IMR-90 (cell line): ENCODE measurements at regions not wholly inside any gene's neighbourhood (a gene's known extent, or its start where the extent isn't known, plus 50 kb on each side); places are given as distances from the start of the nearest gene placed in this dataset.

Experiments
- ATAC-seq: fragments of 200-7000 bp; cut with Tn5 transposase; 2 replicates; pipeline ENCODE4 v1.9.1; 2020; ENCODE audit warnings: low read depth, mild to moderate bottlenecking, moderate library complexity
- BruUV-seq: library from RNA; stranded (reverse); fragments of 400-500 nt; replicated peaks from 2 replicates; lab custom pipeline; 2021; lab: Mats Ljungman, UMichigan
- CTCF ChIA-PET: fragments of 300-600 bp; formaldehyde crosslinking; extraction: SDS; loops from one replicate; lab custom pipeline; 2021; ENCODE audit warnings: antibody characterized with exemption; lab: Yijun Ruan, JAX
- POLR2A ChIA-PET: fragments of 300-600 bp; sonication (Branson Sonifier 250); formaldehyde crosslinking; loops from one replicate; lab custom pipeline; 2022; ENCODE audit warnings: antibody characterized with exemption; ENCODE audit not compliant: unreplicated experiment; lab: Charles Lee
- DNase-seq: peaks from one replicate; pipeline ENCODE4 v3.0.0; 2013
- H2AFZ ChIP-seq: replicated peaks from 2 replicates; pipeline ENCODE3; 2013; ENCODE audit warnings: low read length, mild to moderate bottlenecking; ENCODE audit not compliant: poor library complexity
- H2AK5ac ChIP-seq: 2 replicates; pipeline ENCODE4 v1.6.1; 2013; ENCODE audit warnings: low read depth, low read length, inconsistent platforms
- H2AK9ac ChIP-seq: replicated peaks from 2 replicates; pipeline ENCODE3; 2013; ENCODE audit warnings: mild to moderate bottlenecking, low read depth, low read length, moderate library complexity; ENCODE audit not compliant: poor library complexity
- H2BK120ac ChIP-seq: 2 replicates; pipeline ENCODE4 v1.6.1; 2013; ENCODE audit warnings: low read depth, low read length, inconsistent platforms
- H2BK15ac ChIP-seq: 3 replicates; pipeline ENCODE4 v1.6.1; 2013; ENCODE audit warnings: low read depth, low read length, inconsistent platforms
- H2BK20ac ChIP-seq: 2 replicates; pipeline ENCODE4 v1.6.1; 2013; ENCODE audit warnings: low read depth, mild to moderate bottlenecking, inconsistent platforms, low read length, moderate library complexity
- H2BK5ac ChIP-seq: 2 replicates; pipeline ENCODE4 v1.6.1; 2013; ENCODE audit warnings: mild to moderate bottlenecking, low read depth, low read length, inconsistent platforms; ENCODE audit not compliant: poor library complexity, severe bottlenecking
- H3K14ac ChIP-seq: replicated peaks from 2 replicates; pipeline ENCODE4 v1.6.1; 2013; ENCODE audit warnings: low read depth, low read length, inconsistent platforms
- H3K18ac ChIP-seq: 2 replicates; pipeline ENCODE4 v1.6.1; 2013; ENCODE audit warnings: low read depth, low read length, control low read depth
- H3K23ac ChIP-seq: 2 replicates; pipeline ENCODE4 v1.6.1; 2013; ENCODE audit warnings: low read depth, low read length, inconsistent platforms
- H3K27ac ChIP-seq: 2 replicates; pipeline ENCODE4 v1.5.1; 2013; ENCODE audit warnings: mild to moderate bottlenecking, control low read depth, low read length; ENCODE audit not compliant: insufficient read depth
- H3K27me3 ChIP-seq: 2 replicates; pipeline ENCODE4 v1.6.1; 2013; ENCODE audit warnings: low read length; ENCODE audit not compliant: control insufficient read depth, insufficient read depth
- H3K36me3 ChIP-seq: 2 replicates; pipeline ENCODE4 v1.6.1; 2013; ENCODE audit warnings: low read length, mixed read lengths; ENCODE audit not compliant: control insufficient read depth, insufficient read depth
- H3K4ac ChIP-seq: 2 replicates; pipeline ENCODE4 v1.6.1; 2013; ENCODE audit warnings: low read depth, low read length, inconsistent platforms
- H3K4me1 ChIP-seq: 2 replicates; pipeline ENCODE4 v1.6.1; 2013; ENCODE audit warnings: low read length, mixed read lengths; ENCODE audit not compliant: control insufficient read depth, insufficient read depth
- H3K4me2 ChIP-seq: 2 replicates; pipeline ENCODE4 v1.6.1; 2013; ENCODE audit warnings: low read depth, mild to moderate bottlenecking, control low read depth, low read length, moderate library complexity
- H3K4me3 ChIP-seq: 2 replicates; pipeline ENCODE4 v1.5.1; 2013; ENCODE audit warnings: low read depth, mild to moderate bottlenecking, control low read depth, low read length, moderate library complexity; ENCODE audit not compliant: insufficient read depth
- H3K56ac ChIP-seq: 2 replicates; pipeline ENCODE4 v1.6.1; 2013; ENCODE audit warnings: low read length, inconsistent platforms; ENCODE audit not compliant: insufficient read depth; ENCODE audit errors: extremely low read depth
- H3K79me1 ChIP-seq, 2 experiments: 2 replicates each; pipeline ENCODE4 v1.6.1; 2013; ENCODE audit warnings: low read length in 2 of 2, inconsistent platforms in 1 of 2, low read depth in 1 of 2
- H3K9ac ChIP-seq: 2 replicates; pipeline ENCODE4 v1.6.1; 2013; ENCODE audit warnings: low read depth, low read length, control low read depth
- H3K9me1 ChIP-seq: 2 replicates; pipeline ENCODE4 v1.6.1; 2013; ENCODE audit warnings: low read length, inconsistent platforms; ENCODE audit not compliant: insufficient read depth
- H3K9me3 ChIP-seq: 2 replicates; pipeline ENCODE4 v1.6.1; 2013; ENCODE audit warnings: low read length; ENCODE audit not compliant: control insufficient read depth, insufficient read depth
- H4K20me1 ChIP-seq: 2 replicates; pipeline ENCODE4 v1.6.1; 2013; ENCODE audit warnings: low read length, inconsistent platforms; ENCODE audit not compliant: insufficient read depth
- H4K5ac ChIP-seq: 2 replicates; pipeline ENCODE4 v1.6.1; 2013; ENCODE audit warnings: mild to moderate bottlenecking, low read depth, low read length, control low read depth
- H4K8ac ChIP-seq, 2 experiments: 2 replicates each; pipeline ENCODE4 v1.6.1; 2013; ENCODE audit warnings: low read depth in 2 of 2, low read length in 2 of 2, control low read depth in 1 of 2, inconsistent platforms in 1 of 2
- H4K91ac ChIP-seq: 2 replicates; pipeline ENCODE4 v1.6.1; 2013; ENCODE audit warnings: low read depth, low read length, inconsistent platforms; ENCODE audit not compliant: insufficient read depth
- BHLHE40 ChIP-seq: fragments of 150-350 bp; IDR thresholded peaks from 2 replicates; pipeline ENCODE4 v1.6.1; 2016; ENCODE audit warnings: mild to moderate bottlenecking, low read depth, low read length
- CEBPB ChIP-seq: IDR thresholded peaks from 2 replicates; pipeline ENCODE4 v1.6.1; 2012; ENCODE audit warnings: low read depth, low read length, improper control_type of control experiment
- CHD1 ChIP-seq: IDR thresholded peaks from 2 replicates; pipeline ENCODE4 v1.6.1; 2012; ENCODE audit warnings: low read depth, low read length, improper control_type of control experiment
- CTCF ChIP-seq: conservative IDR thresholded peaks from 2 replicates; pipeline ENCODE4 v1.5.1; 2012; ENCODE audit warnings: mild to moderate bottlenecking, low read depth, low read length, improper control_type of control experiment
- ELK1 ChIP-seq: fragments of 150-350 bp; IDR thresholded peaks from 2 replicates; pipeline ENCODE4 v1.6.1; 2016; ENCODE audit warnings: low read depth, mild to moderate bottlenecking, low read length, moderate library complexity, borderline replicate concordance
- FOS ChIP-seq: fragments of 150-350 bp; IDR thresholded peaks from 2 replicates; pipeline ENCODE4 v1.6.1; 2016; ENCODE audit warnings: low read depth, low read length
- MAFK ChIP-seq: IDR thresholded peaks from 2 replicates; pipeline ENCODE4 v1.6.1; 2012; ENCODE audit warnings: low read depth, low read length, improper control_type of control experiment
- MAZ ChIP-seq: IDR thresholded peaks from 2 replicates; pipeline ENCODE4 v1.6.1; 2012; ENCODE audit warnings: low read depth, mild to moderate bottlenecking, low read length, improper control_type of control experiment, moderate library complexity, borderline replicate concordance
- MXI1 ChIP-seq: IDR thresholded peaks from 2 replicates; pipeline ENCODE4 v1.6.1; 2012; ENCODE audit warnings: low read depth, mild to moderate bottlenecking, low read length, moderate library complexity, borderline replicate concordance
- NFE2L2 ChIP-seq: fragments of 150-350 bp; IDR thresholded peaks from 2 replicates; pipeline ENCODE4 v1.6.1; 2016; ENCODE audit warnings: low read depth, mild to moderate bottlenecking, low read length
- POLR2A ChIP-seq: IDR thresholded peaks from 2 replicates; pipeline ENCODE4 v1.6.1; 2012; ENCODE audit warnings: mild to moderate bottlenecking, low read depth, low read length
- RAD21 ChIP-seq: IDR thresholded peaks from 2 replicates; pipeline ENCODE4 v1.6.1; 2012; ENCODE audit warnings: low read length, improper control_type of control experiment
- RCOR1 ChIP-seq: IDR thresholded peaks from 2 replicates; pipeline ENCODE4 v1.6.1; 2012; ENCODE audit warnings: mild to moderate bottlenecking, low read length, improper control_type of control experiment; ENCODE audit not compliant: insufficient replicate concordance
- RFX5 ChIP-seq: IDR thresholded peaks from 2 replicates; pipeline ENCODE4 v1.8.0; 2012; ENCODE audit warnings: low read depth, mild to moderate bottlenecking, low read length, moderate library complexity
- USF2 ChIP-seq: fragments of 150-350 bp; IDR thresholded peaks from 2 replicates; pipeline ENCODE4 v1.6.1; 2017; ENCODE audit warnings: mild to moderate bottlenecking, antibody characterized with exemption, low read length, low read depth
- WGBS, 2 experiments: methylation state at CpG; one replicate each; pipeline versions ENCODE4 v1.1.5 to v1.1.7; 2013; ENCODE audit warnings: missing lambda C conversion rate in 2 of 2; ENCODE audit not compliant: insufficient read length in 1 of 2; ENCODE audit errors: extremely low coverage in 2 of 2; 5-methylcytosine and 5-hydroxymethylcytosine counted together
- dilution Hi-C: fragments of 300-500 bp; cut with HindIII; formaldehyde crosslinking; loops from one replicate; pipeline ENCODE4 v1.14.3; 2018; ENCODE audit warnings: low sequenced_read_pairs; ENCODE audit not compliant: unreplicated experiment
- in situ Hi-C: fragments of 300-500 bp; cut with MboI; formaldehyde crosslinking; loops from 3 replicates; pipeline ENCODE4 v1.14.3; 2019; ENCODE audit warnings: low sequenced_read_pairs, inconsistent platforms, mixed read lengths
- intact Hi-C: fragments of 100-400 bp; cut with micrococcal nuclease; formaldehyde crosslinking; loops from 2 replicates; pipeline ENCODE4 v1.10.0; 2022

GRCh38 chr13:74204602-74205312, 70.6 kb upstream of the KLF12 start:
- in situ Hi-C loops: no loop called here
- H3K27me3 ChIP-seq: no peaks in the 10 kb centered on the region
- H3K9me3 ChIP-seq: no peaks in the 10 kb centered on the region
- POLR2A ChIA-PET: no interaction called here
- DNase-seq: peak; percentile 40
- no peak overlapping the region for H3K4me3 ChIP-seq
- H3K36me3 ChIP-seq: no peaks in the 10 kb centered on the region
- no peak overlapping the region for H2AFZ ChIP-seq
- H3K27ac ChIP-seq: no peak overlapping the region
- H2AK9ac ChIP-seq: no peak overlapping the region
- ATAC-seq: no peak
- dilution Hi-C loops: no loop called here
- H4K91ac ChIP-seq: no peak overlapping the region; the same call in 1 of the 2 replicates
- peak overlapping the region; percentile 88 for H3K14ac ChIP-seq
- no TSS peak for BruUV-seq
- H4K5ac ChIP-seq: peak overlapping the region; percentile 45; the same call in 1 of the 2 replicates
- no peak overlapping the region; the same call in 1 of the 2 replicates for H2AK5ac ChIP-seq
- WGBS, 2 experiments: no CpG with 5 or more reads among the region's 6 CpGs
- H3K9me1 ChIP-seq: peaks cover 3% of the 10 kb centered on the region; the same call in 1 of the 2 replicates
- H3K23ac ChIP-seq: peak overlapping the region; percentile 62; the same call in 1 of the 2 replicates
- H3K9ac ChIP-seq: no peak overlapping the region; the same call in 1 of the 2 replicates
- TF ChIP-seq FOS (no peak), POLR2A (no peak), RAD21 (no peak), MXI1 (no peak), ELK1 (no peak), CHD1 (no peak), CEBPB (no peak), BHLHE40 (no peak), RCOR1 (no peak), CTCF (no peak), NFE2L2 (no peak), RFX5 (no peak), MAFK (no peak), USF2 (no peak), MAZ (no peak)
- H3K18ac ChIP-seq: peak overlapping the region; percentile 91; the same call in 1 of the 2 replicates
- H2BK20ac ChIP-seq: peak overlapping the region; percentile 96
- H3K56ac ChIP-seq: no peak overlapping the region
- peaks cover 24% of the 10 kb centered on the region for H3K4me1 ChIP-seq
- no peaks in the 10 kb centered on the region; a peak in 2 of 4 replicates for H3K79me1 ChIP-seq
- peak overlapping the region; percentile 83 for H2BK5ac ChIP-seq
- peak overlapping the region; percentile 75 to 88; a peak in 3 of 4 replicates for H4K8ac ChIP-seq
- H4K20me1 ChIP-seq: no peaks in the 10 kb centered on the region
- peak overlapping the region; percentile 92; the same call in 1 of the 2 replicates for H3K4ac ChIP-seq
- H3K4me2 ChIP-seq: no peak overlapping the region
- intact Hi-C loops: loop anchor here (5.0 to 10.0 kb wide), 5 partner anchors 57 to 1010 kb away; partner anchors contain the start of gene KLF12
- H2BK15ac ChIP-seq: peak overlapping the region; percentile 79; the same call in 2 of the 3 replicates
- peak overlapping the region; percentile 96 for H2BK120ac ChIP-seq
- CTCF ChIA-PET: no interaction called here
